Epithelial cell of esophagus (primary cell): ENCODE measurements at regions not wholly inside any gene's neighbourhood (a gene's known extent, or its start where the extent isn't known, plus 50 kb on each side); places are given as distances from the start of the nearest gene placed in this dataset.
"Not testable (repeated sequence)": the region's sequence is repeated elsewhere in the genome, so short reads cannot be mapped to it uniquely, and the experiment has no call there.

Source experiments
- DNase-seq: peaks from one replicate; pipeline ENCODE4 v3.0.0; 2010; ENCODE audit warnings: low read depth
- H3K4me3 ChIP-seq: 2 replicates; pipeline ENCODE4 v1.5.1; 2011; ENCODE audit warnings: mild to moderate bottlenecking, low read length, control low read depth
- TF ChIP-seq, protein P1 (sequence below): IDR thresholded peaks from 2 replicates; pipeline ENCODE4 v1.5.1; 2011; ENCODE audit warnings: low read depth, mild to moderate bottlenecking, low read length, control low read depth, inconsistent platforms; ENCODE audit not compliant: insufficient read depth; ENCODE audit errors: missing control alignments

DNA sequence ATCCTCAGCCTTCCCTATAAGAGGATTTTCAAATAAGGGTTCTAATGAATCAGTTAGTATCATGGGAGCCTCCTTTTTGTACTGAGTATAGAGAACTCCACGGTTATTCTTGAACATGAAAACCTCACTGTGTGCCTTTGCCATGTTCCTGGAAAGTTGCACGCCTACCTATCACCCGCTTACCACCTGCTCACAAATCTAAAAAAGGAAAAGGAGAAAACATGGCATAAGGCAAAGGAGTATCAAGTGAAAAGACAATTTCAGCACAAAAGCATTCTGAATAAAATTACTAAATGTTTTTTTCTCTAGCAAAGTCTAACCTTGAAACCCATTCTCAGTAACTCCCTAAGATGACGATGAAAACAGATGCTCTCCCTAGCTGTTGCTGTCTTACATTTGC is 511.8 kb upstream of the API5 start:
- TF ChIP-seq, protein P1, sequence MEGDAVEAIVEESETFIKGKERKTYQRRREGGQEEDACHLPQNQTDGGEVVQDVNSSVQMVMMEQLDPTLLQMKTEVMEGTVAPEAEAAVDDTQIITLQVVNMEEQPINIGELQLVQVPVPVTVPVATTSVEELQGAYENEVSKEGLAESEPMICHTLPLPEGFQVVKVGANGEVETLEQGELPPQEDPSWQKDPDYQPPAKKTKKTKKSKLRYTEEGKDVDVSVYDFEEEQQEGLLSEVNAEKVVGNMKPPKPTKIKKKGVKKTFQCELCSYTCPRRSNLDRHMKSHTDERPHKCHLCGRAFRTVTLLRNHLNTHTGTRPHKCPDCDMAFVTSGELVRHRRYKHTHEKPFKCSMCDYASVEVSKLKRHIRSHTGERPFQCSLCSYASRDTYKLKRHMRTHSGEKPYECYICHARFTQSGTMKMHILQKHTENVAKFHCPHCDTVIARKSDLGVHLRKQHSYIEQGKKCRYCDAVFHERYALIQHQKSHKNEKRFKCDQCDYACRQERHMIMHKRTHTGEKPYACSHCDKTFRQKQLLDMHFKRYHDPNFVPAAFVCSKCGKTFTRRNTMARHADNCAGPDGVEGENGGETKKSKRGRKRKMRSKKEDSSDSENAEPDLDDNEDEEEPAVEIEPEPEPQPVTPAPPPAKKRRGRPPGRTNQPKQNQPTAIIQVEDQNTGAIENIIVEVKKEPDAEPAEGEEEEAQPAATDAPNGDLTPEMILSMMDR, result no peak
- H3K4me3 ChIP-seq, result no peak overlapping the region
- DNase-seq, result no peak

DNA sequence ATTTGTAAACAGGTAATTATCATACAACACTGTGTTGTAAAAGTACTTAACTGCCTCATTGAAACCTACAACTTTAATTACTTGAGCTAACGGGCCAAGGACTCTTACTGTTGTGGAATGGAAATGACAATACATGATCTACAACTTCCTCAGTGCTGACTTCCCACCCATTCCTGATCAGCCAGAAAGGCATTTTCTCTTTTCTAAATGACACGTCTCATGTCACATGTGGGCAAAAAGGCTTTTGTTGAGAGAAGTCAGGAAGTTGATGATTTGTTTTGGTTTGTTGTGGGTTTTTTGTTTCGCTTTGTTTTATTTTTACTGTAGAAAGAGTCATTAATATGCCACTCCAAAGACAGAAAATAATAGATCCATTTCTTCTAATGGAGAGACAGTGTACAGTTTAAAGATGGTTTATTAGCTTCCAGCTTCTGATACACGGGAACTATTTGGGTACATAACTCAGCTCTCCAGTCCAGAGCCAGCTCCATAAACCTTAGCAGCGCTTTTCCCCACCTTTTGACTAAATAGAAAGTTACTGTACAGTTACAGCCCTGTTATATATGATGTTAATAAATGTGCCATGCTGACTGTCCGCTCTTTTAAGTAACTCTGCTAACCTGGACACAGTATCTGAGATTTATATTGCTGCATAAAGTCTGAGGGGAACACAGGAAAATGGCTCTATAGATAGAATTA is 509.4 kb upstream of the API5 start:
- TF ChIP-seq, protein P1, result no peak
- DNase-seq, result no peak
- H3K4me3 ChIP-seq, result no peak overlapping the region

DNA sequence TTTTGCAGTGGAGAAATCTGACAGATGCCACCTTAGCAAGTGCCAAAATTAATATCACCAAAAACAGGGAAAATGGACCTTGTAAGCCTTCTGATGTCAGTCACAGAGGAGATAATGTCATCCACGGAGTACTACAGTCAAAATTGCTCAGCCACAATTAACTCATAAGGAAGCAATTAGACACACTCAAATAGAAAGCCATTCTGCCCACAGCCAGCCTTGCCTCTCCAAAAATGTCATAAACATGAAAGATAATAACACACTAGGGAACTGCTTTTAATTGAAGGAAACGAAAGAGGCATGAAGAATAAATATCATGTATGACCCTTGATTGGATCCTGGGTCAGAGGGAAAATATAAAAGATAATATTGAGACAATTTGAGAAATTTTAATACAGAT is 505.6 kb upstream of the API5 start:
- TF ChIP-seq, protein P1, result no peak
- no peak overlapping the region for H3K4me3 ChIP-seq
- no peak for DNase-seq

DNA sequence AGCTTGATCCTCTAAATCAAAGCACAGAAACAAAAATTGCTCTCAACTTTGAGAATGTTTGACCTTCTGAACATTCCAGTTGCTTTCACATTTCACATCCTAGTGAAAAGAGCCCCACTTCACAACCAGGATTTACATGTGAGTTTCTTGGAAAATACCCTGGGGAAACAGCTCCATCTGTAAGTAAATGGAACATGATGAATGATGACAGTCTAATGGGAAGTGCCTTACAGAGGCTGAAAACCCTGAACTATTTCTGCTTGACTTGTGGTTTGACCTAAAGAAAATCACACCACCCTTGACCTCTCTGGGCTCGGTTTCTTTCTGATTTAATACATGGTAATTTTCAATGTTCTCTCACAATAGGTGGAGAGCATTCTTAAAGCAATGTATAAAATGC is 499.4 kb upstream of the API5 start:
- DNase-seq, result no peak
- TF ChIP-seq, protein P1, result no peak
- H3K4me3 ChIP-seq, result no peak overlapping the region

DNA sequence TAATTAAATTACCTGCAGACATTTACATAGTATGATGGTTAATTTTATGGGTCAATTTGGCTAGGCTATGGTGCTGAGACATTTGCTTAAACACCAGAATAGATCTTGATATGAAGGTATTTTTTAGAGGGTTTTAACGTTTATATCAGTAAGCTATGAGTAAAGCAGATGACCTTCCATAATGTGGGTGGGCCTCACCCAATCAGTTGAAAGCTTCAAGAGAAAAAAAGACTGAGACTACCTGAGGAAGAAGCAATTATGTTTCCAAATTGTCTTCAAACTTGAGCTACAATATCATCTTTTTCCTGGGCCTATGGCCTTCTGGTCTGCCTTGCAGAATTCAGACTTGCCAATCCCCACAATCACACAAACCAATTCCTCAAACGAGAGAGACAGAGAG is 498.8 kb upstream of the API5 start:
- H3K4me3 ChIP-seq, result no peak overlapping the region
- TF ChIP-seq, protein P1, result no peak
- DNase-seq, result no peak

DNA sequence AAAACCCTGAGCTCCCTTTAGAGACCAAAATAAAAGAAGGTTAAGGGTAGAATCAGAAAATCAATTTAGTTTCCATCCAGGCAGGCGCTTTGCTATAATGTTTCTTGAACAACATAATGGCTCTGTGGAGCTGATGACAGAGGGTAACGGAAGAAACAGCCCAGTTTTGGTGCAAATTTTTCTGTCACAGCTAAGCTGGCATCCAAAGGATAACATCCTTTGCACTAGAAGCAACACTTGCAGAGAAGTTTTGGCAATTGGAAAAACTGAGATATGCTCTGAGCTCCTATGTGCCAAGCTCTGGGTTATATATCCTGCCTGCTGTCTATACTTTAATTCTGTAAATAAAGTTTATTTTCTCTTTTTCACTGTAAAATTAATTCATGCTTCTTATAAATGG is 495.3 kb upstream of the API5 start:
- TF ChIP-seq, protein P1, result no peak
- DNase-seq, result no peak
- H3K4me3 ChIP-seq, result no peak overlapping the region

DNA sequence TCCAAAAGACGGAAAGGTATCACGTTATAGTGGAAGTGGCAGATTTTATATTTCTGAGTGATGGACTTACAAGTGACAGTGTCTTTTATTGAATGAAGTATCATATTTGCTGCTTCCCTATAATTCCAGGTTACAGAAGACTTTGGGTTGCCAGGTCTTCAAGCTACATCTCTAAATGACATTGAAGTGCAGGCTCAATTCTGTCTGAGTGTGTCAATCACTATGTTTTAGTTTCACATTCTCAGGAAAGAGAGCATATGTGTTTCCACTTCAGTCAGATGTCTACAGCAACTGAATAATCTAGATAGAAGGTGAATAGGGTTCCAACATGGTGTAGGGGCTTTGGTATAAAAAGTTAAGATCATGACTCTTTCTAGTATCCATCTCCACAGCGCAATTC is 492.7 kb upstream of the API5 start:
- no peak for DNase-seq
- no peak overlapping the region for H3K4me3 ChIP-seq
- TF ChIP-seq, protein P1, result no peak

DNA sequence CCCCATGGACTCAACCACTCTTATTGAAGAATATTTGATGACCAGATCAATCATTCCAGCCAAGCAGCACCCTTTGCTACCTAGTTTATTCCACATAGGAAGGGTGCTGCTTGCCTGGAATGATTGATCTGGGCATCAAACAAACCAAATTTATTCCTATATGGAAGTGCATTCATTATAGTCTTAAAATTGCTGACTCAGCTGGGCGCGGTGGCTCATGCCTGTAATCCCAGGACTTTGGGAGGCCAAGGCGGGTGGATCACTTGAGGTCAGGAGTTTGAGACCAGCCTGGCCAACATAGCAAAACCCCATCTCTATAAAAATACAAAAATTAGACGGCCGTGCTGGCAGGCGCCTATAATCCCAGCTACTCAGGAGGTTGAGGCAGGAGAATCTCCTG is 489.6 kb upstream of the API5 start:
- not testable (repeated sequence) for H3K4me3 ChIP-seq, DNase-seq
